ENCODE measurements at regions not wholly inside any gene's neighbourhood (a gene's known extent, or its start where the extent isn't known, plus 50 kb on each side); places are given as distances from the start of the nearest gene placed in this dataset.

- DNase-seq = no peak
Measured at GRCh38 chr13:80599765-80600164, 258.8 kb upstream of the SPRY2 start.

DNA sequence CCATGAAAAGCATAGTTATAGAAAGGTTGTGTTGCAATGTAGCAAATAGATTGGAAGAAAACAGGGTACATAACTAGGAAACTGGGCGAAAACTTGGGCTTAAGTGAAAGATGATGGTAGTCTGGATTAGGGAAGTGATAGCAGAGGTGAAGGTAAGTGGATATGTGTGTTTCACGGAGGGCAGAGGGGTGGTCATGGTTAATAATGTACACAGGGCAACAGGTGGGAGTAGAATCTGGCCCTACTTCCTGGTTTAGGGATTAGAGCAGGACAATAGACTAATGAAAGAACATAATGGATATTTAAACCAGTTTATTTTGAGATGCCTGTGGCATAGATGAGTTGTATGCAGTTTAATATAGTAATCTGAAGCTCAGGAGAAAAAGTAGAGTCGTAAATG lies 257.3 kb upstream of the SPRY2 start:
- no peak for DNase-seq

GRCh38 chr13:80591976-80592740 lies 251.2 kb upstream of the SPRY2 start:
- DNase-seq = no peak

- DNase-seq = no peak
Measured at GRCh38 chr13:80590551-80590950, 249.6 kb upstream of the SPRY2 start.

DNA sequence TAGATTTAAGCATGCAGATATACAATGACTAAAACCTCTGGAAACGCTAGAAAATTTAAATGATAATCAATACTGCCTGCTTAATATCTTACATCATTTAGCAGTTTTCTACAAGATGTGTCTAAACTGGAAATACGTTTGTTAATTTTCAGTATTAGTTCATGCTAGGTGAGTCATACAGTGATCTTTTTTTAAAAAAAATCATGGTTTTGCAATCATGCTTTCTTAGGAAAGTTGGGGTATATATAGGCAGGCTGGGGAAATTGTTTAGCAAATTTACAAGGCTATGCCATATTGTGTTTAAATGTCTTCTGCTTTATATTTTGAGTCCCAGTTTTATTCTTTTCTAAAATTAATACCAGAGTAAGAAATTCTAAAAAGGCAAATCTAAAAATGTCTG lies 245.4 kb upstream of the SPRY2 start:
- DNase-seq = no peak

DNA sequence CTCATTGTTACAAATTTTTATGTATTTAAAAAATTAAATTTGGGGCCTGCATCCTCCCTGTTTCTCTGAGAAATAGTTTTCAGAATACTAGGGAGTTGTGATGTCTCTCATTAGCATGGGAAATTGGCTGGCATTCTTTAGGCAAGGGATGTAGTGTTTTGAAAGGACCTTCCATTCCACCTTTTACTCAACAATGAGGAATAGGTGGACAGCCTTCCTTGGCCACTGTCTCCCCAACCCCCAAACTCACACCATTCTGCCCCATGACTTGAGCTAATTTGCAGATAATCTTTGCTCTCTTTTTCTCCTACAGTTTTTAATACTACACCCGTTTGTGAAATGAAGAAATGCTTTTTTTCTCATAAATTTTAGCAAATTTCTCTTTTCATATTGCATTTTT lies 244.6 kb upstream of the SPRY2 start:
- DNase-seq = no peak

DNA sequence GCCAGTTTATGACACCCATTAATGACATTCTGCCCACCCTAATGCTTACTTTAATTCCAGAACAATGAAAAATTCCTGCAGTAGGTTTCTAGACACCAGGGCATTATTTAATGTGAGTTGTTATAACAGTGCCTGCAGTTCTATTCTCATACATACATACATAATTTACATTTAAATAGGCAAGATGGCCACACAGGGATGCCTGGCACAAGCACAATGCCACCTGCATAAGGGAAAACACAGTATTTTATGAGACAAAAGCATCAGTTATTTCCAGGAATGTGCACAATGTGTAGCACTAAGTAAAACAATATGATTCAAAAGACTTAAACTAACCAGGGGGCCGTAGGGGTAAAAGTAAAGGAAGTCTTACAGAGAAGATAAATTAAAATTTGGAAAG lies 243.9 kb upstream of the SPRY2 start:
- DNase-seq = no peak

GRCh38 chr13:80584306-80584705 lies 243.4 kb upstream of the SPRY2 start:
- no peak for DNase-seq

GRCh38 chr13:80577926-80578670 lies 237.2 kb upstream of the SPRY2 start:
- DNase-seq = no peak

- DNase-seq = no peak
Measured at GRCh38 chr13:80577285-80577684, 236.4 kb upstream of the SPRY2 start.

DNA sequence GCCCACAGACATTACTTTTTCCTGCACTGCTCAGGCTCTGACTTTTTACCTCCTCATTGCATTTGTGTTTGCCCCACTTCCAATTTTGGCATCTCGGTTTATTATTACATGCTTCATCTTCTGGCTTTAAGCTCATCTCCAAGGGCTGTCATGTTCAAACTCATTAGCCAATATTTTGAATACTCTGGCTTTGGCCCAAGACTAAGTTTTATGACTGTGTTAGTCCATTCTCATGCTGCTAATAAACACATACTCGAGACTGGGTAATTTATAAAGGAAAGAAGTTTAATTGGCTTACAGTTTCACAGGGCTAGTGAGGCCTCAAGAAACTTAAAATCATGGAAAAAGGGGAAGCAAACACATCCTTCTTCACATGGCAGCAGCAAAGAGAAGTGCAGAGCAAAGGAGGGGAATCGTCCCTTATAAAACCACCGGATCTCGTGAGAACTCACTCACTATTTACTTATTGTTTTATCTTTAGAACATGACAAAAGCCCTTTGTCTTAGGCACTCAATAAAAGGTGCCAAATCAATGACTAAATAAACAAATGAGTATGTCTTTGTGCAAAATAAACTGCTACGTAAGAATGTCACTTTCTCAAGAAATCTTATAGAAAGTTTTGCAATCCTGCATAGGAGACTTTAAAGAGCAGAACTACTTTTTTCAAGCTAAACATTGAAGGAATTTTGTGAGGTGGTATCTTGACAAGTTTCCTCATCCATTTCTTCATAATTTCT lies 233.4 kb upstream of the SPRY2 start:
- no peak for DNase-seq

DNA sequence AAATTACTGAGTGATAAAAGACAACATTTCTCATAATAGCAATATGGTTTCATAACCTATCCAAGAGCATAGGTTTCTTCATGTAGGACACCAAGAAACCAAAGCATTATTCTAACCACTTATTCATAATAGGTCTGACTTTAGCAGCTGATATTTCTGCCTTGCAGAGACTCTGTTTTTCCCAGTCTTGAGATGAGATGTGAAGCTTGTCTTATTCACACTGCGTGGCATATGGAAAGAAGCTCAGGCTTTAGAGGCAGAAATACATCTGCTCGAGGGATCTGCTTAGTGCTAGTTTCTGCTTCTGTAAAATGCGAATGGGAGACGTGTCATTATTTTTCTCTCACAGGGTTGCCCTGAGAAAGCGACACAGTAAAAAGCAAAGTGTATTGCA lies 232.0 kb upstream of the SPRY2 start:
- DNase-seq = no peak

- no peak for DNase-seq
Measured at GRCh38 chr13:80572308-80572922, 231.5 kb upstream of the SPRY2 start.

DNA sequence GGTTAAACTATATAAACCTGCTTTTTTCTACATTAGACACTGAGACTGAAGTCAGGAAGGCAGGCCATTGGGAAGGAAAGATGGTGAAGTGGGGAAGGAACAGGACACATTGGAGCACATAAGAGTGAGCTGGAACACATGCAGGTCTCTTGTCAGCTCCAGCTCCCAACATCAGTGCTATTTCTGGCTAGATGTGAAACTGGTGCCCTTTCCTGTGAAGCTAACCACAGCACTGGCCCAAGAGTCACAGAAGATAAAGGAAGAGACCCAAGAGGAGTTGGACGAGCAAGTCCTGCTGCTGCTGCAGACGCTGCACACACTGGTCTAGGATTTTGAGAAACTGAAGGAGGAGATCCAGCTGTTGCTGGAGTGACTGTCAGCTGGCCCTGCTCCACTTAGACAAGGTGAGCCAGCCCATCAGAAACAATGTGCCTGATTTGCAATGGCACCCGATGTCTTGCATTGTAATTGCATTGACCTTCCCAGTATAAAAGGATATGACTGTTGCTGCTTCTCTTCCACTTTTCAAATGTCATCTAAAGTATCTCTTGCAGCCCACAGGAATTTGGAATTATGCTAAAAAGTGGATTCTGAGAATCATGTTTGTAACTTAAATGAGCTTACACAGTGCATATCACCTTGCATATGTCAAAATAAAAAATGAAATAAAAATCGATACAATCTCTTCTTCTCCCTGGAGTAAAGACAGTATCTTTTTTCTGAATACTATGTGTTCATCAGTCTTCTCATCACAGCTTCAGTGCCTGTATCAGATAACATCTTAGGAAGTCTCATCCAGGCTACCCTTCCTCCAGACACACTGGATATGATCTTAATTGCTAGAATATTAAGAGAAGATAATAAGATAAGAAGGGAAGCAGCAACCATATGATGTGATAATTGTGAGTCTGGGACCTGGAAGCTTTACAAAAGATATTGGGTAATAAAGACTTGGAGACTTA lies 230.7 kb upstream of the SPRY2 start:
- DNase-seq = no peak

DNA sequence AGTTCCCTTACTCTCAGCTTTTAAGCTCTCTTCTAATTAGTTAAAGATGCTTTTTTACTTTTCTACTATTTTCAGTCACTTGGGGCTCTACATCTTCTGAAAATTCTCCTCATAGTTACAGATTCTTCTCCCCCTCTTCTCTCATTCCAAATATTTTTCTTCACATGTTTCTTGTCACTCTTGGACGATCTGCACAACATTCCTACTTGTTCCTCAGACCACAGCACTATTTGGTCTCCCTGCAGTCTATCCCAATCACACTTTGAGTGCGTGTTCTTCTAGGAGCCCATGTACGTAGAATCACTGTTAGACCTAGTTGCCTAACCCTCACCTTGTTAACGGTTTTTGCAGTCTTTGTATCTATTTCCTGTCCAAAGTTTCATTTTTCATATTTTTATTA lies 222.5 kb upstream of the SPRY2 start:
- DNase-seq = no peak

GRCh38 chr13:80562433-80563156 lies 221.7 kb upstream of the SPRY2 start:
- DNase-seq = no peak

- no peak for DNase-seq
Measured at GRCh38 chr13:80560609-80561008, 219.7 kb upstream of the SPRY2 start.

DNA sequence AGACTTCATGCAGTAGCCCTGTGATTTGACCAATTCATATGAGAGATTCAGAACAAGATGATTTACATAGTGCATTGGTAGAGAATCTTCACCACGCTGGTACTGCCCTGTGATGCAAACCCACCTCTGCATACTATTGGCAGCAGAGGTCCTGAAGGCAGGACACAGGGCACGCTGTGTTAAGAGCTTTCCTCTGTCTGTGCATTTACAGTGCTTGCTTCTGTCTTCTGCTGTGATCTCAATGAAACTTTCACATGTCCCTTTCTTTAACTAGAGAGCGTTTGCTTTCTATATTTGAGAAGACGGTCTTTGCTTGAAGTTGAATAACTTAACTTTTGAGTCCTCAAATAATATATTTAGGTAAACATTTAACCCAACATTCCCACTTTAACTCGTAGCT lies 219.0 kb upstream of the SPRY2 start:
- DNase-seq = no peak

DNA sequence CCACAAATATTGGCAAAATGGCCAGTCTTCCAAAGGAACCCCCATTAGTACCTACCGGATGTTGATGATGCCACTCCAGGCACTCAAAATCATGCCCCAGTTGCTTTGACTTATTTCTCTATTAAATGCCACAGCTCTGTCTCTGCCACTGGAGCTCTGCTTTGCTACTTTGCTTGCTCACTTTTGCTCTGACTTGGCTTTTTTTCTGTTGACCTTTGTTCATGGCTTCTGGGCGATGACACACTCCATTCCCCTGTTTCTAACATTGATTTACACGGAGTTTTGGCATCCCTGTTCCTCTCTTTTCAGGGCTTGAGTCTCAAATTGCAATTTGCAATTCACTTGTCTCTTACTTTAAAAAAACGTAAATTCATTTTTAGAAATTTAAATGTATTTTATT lies 217.1 kb upstream of the SPRY2 start:
- DNase-seq = no peak

GRCh38 chr13:80555796-80556678 lies 215.1 kb upstream of the SPRY2 start:
- no peak for DNase-seq
